EH (cell line): ENCODE measurements at regions not wholly inside any gene's neighbourhood (a gene's known extent, or its start where the extent isn't known, plus 50 kb on each side); places are given as distances from the start of the nearest gene placed in this dataset.
A peak's percentile ranks its signal among the peaks of the same experiment; 100 is the strongest.
"Not testable (repeated sequence)": the region's sequence is repeated elsewhere in the genome, so short reads cannot be mapped to it uniquely, and the experiment has no call there.

Experiments
- DNase-seq: peaks from one replicate; pipeline ENCODE4 v3.0.0-alpha.2; 2015; ENCODE audit warnings: low read depth

DNA sequence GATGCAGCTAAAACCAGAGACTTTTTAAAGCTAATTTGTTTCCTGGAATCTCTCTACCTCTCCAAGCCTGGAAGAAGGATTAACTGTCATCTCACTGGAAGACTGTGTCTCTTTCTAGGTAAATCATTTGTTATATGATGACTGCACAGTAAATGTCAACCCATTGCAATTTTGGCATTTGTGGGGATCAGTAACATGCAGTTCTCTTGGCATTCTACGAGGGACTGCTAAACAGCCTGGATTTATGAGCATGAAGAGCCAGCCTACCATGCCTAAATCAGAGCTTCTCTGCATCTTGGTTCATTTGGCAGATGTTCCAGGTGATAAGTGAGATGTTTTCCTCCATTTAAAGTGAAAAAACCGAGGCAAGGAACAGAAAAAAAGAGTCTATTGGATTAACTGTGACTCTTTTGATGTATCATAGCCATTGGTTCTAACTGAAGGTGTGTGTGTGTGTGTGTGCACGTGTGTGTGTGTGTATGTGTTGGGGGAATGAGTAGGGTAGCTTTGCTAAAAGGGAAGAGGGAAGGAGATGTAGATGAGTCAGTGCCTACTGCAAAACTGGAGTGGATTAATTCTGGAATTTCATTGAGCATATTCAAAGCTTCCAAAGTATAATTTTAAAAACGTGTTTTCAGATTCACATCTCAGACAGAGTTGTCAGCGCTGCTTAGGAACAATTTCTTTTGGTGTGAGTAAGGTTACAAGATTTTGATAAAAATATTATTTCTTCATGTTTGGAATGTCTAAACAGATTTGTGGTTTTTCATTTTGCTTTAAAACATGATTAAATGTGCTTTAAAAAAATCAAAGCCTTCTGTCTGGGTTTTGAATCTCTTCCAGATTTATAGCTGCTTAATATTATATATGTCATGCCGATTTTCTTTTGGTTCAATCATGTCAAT lies 123.2 kb upstream of the LNX1 start:
- DNase-seq = peak; percentile 84

DNA sequence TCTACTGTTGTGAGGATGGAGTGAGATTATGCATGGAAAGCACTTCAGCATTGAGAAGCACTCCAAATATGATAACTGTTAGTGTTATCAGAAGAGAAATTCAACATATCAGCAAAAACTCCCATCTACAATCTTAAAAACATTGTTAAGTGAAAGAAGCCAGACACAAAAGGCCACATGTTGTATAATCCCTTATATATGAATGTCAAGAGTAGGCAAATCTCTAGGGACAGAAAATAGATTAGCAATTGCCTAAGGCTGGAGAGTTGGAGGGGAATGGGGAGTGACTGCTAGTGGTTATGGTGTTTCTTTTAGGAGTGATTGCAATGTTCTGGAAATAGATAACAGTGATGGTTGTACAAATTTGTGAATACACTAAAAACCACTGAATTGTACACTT lies 122.5 kb upstream of the LNX1 start:
- no peak for DNase-seq

DNA sequence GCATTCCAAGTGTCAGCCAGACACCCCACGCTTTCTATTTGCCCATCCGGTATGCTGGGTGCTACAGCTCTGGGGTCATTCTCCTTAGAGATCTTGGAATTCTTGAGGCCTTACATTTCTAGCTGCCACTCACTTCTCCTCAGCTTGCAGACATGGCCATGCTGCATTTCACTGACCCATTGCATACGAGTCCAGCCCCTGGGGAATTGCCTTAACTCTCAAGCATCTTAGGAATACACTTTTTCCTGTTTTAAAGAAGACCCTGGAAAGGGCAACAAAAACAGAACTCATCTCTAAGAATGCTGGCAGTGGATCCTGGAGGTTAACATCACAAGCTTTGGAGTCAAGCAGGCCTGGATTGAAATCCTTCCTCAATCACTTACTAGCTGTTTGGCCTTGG lies 122.0 kb upstream of the LNX1 start:
- peak; percentile 42 for DNase-seq

DNA sequence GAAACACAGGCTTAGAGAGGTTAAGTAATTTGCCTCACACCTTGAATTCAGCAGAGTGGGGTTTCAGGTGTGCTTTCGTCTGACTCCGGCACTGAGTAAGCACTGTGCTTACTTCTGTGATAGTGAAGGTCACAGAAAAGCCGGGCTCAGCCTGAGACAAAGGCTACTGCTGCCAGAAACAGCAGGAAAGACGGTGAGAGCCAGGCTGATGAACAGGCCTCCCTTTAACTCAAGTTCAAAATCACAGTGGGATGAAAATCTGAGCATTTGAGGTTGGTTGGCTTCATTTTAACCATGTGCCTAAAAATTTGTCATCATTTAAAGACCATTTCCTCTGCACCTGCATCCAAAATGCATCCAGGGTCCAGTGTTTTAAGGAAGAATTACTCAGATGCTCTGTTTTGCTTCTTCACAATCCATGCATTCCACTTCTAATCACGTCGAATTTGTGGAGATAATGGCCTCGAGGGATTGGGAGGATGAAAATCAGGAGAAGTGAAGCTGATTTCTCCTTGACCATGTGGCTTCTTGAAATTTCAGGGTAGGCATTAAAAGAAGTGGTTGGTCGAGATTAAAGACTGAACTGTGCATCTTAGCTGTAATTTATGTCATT lies 121.2 kb upstream of the LNX1 start:
- peak; percentile 45 for DNase-seq

DNA sequence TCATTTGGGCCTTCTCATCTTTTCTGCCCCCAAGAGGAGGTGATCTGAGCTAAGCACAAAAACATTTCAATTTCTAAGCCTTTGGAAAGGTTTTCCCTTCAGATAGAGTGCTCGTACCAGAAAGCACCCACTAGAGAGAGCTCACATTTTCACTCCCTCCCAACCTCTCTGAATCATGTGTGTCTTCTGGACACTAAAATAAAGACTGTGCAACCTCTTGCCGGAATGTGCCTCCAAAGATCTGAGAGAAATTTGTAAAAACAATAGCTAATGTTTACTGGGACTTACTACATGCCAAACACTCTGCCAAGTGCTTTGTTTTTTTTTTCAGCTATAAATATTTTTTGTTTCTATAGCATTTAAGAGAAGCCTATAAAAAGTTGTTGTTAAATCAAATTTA lies 120.6 kb upstream of the LNX1 start:
- peak; percentile 33 for DNase-seq

DNA sequence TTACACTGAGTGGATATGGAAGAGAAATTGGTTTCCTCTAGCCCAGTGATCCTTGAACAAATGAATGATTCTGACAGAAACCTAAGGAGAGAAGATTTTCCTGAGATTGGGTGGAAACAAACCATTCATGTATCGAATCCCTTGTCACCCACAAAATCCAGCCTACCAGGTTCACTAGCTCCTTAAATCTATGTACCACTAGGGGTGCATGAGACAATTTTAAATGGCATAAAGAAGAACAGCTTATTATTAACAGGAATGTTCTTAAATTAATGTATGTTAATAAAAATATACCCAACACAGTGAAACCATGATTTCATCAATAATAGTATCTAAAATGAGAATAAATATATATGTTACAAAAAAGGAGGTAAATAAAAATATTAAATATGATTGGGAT lies 118.4 kb upstream of the LNX1 start:
- no peak for DNase-seq

DNA sequence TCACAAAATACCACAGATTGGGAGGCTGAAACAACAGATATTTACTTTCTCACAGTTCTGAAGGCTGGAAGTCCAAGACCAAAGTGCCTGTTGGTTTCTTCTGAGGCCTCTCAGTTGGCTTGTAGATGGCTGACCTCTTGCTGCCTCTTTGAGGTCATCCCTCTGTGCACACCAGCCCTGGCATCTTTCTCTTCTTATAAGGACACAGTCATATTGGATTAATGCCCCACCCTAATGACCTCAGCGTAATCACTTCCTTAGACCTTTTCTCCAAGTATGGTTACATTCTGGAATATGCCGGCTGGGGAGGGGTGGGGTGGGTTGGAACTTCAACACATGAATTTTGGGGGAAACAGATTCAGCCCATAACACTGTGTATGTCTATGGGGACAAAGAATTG lies 116.2 kb upstream of the LNX1 start:
- DNase-seq = no peak

DNA sequence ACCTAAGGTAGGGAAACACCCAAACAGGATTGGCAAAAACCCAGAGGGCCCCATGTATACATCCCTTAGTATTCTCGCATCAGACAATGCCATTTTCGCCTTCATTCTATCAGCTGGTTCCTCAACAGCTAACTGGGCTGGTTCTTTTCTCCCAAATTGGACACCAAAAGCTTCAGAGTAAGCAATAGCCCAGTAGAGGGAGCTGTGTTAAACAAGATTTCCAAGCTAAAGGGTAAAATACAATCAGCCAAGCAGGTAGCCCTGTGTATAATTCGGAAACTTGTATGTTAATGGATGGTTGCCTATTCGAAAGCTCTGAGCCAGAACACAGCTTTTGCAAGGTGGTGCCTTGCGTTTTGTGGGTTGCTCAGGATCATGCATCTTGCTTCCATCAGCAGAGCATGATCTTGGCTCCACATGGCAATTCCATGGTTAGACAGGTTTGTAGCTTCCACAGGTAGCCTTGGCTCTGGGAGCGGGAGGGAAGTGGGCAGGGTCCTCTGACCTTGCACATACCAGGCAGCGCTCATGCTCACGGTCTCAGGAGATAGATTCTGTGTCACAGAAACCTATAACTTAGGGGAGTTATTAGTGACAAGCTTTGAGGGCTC lies 115.2 kb upstream of the LNX1 start:
- peak; percentile 66 for DNase-seq

DNA sequence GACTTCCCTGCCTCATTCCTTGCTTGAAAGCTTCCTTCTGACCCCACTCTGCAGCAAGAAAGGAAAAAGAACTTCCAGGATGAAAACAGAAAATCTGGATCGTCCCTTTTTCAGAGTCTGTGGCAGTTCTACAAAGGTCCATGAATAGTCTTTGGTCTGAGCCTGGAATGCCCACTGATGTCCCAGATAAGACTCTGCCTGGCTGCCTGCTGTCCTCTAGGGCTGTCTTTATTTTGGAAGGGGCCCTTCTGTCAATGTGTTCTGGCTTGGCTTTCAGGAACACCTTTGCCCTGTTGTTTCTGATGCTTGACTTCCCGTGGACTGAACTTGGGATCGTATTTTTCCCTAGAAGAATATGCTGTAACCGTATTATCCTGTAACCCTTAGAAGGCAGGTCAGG lies 114.7 kb upstream of the LNX1 start:
- DNase-seq = no peak

DNA sequence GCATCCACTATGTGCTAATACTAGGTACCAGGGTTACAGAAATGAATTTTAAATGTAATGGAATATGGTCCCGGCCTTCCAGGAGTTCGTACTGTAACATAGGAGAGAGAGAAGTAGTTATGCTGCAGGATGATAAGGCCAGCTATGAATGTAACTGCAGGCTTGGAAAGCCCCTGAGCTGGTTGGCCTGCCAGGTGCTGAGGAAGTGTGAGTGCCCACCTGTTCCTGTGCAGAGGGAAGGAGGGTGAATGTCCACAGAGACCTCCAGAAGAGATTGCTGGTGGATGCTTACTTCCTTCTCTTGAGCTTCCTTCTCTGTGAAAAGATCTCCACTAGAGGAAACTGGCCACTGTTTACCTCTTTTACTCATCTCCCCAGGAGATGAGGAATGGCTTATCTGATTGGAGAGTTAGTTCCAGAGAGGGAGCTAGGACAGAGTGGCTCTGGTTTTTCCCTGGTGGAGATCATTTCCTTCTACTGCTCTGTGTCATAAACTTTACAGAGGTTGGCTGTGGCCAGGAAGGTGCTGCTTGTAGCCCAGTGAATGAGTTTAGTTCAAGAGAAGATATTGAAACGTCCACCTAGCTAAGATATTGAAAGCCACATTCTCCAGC lies 114.0 kb upstream of the LNX1 start:
- DNase-seq = peak; percentile 44

DNA sequence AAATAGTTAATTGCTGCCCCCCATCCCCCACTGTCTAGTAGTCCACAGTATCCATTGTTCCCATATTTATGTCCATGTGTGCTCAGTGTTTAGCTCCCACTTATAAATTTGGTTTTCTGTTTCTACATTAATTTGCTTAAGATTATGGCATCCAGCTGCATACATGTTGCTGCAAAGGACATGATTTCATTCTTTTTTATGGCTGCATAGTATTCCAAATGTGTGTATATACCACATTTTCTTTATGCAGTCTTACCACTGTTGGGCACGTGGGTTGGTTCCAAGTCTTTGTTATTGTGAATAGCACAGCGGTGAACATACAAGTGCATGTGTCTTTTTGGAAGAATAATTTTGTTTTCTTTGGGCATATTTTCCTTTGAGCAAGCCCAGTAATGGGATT lies 113.0 kb upstream of the LNX1 start:
- no peak for DNase-seq

DNA sequence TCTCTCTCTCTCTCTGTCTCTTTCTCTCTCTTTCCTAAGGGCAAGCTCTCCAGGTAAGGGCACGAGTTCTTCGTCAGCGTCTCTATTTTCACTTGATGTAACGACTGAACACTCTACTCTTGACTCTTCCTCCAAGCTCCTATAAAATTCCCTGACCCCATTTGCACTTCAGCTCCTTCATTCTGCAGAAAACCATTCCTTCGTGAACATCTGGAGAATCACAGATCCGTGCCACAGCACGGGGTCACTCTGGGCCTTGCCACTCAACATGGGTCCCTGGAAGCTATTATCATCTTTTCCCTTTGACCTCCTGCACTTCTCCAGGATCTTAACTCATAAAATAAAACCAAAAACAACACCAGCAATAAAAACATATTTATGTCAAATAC lies 112.0 kb upstream of the LNX1 start:
- DNase-seq = no peak

DNA sequence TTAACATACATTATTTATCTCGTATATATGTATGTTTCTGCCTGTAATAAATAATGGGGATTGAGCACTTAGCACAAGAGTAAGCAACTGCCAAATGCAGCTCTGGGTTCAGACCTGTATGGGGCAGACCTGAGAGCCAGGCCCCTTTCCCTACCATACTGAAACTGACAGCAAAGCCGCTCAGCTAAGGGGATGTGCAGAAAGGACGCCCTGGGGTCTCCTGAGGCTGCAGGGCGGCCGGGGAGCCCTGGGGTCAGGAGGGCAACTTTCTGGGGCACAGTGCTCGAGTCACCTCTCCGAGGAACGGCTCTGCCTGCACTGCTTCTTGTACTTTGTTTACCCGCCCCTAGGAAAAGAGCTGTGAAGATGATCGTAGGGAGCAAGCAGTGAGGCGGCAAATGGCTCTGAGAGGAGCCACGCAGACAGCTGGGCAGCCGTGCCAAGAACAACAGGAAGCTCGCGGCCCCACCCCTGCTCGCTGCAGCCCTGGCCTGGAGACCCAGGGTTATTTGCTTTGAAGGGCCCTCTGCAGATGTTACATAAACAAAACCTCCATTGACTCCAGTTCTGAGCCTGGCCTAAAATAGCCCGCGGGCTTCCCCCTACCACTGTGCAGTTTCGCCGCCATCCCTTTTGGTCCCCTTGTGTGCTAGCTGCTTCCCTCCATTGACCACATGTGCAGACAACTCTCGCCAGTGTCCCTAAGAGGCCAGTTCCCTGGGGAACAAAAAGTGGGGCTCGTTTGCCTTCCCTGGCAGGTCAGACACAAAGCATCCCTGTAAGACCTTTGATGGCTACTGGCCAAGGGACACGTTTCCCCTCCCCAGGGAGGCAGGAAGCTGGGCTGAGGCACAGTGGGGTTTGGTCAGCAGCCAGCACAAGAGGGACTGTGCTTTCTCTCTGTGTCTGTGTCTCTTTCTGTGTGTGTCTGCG lies 111.3 kb upstream of the LNX1 start:
- peak; percentile 91 for DNase-seq

DNA sequence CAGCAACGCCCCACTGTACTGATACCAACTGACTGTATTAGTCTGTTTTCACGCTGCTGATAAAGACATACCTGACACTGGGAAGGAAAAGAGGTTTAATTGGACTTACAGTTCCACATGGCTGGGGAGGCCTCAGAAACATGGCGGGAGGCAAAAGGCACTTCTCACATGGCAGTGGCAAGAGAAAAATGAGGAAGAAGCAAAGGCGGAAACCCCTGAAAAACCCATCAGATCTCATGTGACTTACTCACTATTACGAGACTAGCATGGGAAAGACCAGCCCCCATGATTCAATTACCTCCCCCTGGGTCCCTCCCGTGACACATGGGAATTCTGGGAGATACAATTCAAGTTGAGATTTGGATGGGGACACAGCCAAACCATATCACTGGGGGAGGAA lies 110.0 kb upstream of the LNX1 start:
- not testable (repeated sequence) for DNase-seq

DNA sequence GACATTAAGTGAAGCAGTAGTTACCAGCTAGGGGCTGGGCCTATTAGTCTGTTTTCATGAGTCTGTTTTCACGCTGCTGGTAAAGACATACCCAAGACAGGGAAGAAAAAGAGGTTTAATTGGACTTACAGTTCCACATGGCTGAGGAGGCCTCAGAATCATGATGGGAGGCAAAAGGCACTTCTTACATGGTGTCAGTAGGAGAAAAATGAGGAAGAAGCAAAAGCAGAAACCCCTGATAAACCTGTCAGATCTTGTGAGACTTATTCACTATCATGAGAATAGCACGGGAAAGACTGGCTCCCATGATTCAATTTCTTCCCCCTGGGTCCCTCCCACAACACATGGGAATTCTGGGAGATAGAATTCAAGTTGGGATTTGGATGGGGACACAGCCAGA lies 108.0 kb upstream of the LNX1 start:
- DNase-seq = not testable (repeated sequence)

DNA sequence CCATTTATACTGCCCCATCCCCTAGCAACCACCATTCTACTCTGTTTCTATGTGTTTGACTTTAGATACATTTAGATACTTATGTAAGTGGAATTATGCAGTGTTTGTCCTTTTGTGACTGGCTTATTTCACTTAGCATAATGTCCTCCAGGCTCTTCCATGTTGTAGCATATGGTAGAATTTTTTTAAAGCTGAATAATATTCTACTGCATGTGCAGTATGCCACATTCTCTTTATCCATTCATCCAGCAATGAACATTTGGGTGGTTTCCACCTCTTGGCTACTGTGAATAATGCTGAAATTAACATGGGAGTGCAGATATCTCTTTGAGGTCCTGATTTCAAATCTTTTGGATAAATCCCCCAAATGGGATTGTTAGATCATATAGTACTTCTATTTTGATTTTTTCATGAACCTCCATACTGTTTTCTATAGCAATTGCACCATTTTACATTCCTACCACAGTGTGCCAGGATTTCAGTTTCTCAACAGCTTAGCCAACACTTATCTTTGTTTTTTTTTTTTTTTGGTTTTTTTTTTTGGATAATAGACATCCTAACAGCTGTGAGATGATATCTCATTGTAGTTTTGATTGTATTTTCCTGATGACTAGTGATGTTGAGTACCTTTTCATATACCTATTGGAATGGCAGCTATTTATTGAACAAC lies 105.9 kb upstream of the LNX1 start:
- no peak for DNase-seq

DNA sequence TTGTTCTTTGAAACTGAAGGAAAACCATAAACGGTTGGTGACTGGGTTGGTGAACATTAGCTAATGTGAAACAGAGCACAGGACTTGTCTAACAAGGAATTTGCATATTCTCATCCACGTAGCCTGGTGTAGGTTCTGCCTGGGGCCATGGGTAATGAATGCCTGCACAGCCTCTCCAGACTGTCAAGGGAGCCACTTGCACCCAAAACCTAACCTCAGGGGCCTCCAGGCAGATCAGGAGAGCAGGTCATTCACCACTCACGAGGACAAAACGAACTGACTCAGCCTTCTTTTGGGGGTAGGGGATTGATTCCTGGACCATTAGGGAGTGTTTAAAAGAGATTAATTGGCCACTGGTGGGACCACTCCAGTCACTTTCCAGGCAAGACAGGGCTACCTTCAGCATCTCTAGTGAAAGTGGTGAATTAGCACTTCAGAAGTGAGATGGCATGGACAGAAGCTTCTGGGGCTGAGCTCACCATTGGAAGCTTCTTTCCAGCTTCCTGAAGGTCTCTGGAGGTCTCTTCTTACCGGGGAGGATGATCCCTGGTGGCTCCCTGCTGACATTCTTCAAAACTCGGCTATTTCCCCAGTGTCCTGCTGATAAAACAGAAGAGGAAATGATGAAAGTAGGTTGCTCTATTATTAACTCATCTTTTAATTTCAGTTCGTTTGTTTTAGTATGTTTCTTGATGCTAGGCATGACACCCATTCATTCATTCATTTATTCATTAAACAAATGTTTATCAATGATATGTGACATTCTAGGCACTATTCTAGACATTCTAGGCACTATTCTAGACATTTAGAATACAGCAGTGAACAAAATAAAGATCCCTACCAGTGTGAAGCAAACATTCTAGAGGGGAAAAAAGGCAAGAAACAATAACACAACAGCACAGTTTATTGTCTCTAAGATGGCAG lies 104.5 kb upstream of the LNX1 start:
- no peak for DNase-seq

DNA sequence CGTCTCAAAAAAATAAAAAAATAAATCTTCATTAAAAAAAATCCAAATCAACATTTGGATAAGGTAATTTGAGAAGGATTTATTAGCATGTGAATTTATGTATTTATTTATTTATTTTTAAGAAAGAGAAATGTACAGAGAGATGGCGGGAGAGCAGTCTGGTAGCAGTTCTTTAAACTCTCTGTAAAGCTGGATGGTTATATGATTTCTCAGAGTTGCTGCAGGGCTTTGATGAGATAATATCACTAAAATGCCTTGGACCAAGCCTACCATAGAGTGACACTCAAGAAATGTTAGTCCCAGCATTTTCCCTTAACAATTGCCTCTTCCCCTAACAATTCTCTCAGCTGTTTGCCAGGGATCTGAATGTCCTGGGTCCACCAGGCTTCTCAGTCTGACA lies 103.4 kb upstream of the LNX1 start:
- peak; percentile 46 for DNase-seq

DNA sequence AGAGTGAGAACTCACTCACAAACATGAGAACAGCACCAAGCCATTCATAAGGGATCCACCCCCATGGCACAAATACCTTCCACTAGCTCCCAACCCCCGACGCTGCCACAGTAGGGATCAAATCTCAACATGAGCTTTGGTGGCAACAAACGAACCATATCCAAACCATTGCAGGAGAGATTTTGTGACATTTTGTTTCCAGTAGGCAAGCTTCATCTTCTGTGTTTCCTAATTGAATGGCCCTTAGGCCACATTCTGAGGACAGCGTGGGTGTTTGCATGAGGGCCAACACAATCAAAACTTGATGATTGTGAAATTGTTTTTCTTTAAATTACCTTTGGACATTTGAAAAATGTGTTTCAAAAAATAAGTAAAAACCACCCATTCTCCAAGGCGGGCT lies 102.6 kb upstream of the LNX1 start:
- DNase-seq = no peak

DNA sequence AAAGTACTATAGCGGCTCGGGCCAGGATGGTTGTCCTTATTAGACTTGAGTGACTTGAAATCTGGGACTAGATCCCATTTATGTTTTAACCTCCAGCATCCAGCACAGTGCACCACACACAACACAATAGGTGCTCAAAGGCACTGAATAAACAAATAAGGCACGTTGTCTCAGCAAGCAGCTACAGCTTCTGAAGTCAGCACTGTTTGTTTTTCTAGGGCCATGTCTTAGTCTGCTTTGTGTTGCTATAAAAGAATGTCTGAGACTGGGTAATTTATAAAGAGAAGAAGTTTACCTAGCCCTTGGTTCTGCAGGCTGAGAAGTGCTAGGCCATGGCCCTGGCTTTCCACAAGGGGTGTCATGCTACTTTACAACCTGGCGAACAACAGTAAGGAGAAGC lies 102.1 kb upstream of the LNX1 start:
- no peak for DNase-seq
